ENCODE measurements at regions not wholly inside any gene's neighbourhood (a gene's known extent, or its start where the extent isn't known, plus 50 kb on each side); places are given as distances from the start of the nearest gene placed in this dataset.

DNA sequence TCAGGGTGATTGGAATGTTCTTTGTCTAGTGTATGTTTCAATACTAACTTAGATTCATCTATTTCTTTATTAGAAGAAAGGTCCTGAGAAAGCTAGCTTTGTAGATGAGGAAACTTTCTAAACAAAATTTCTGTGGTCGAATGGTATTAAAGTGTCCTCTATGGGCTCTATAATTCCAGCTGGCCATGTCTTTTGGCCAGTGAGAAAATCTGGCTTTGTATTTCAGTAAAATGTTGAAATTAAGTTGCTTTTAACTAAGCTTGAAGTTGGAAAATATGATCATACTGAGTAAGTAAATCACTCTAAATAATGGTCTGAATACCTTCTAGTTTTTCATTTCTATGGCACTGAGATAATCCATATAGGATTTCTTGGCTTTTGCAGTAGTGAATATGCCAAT is 148.8 kb downstream of the RDH14 start:
- no peak for ATAC-seq
- Mint-ChIP-seq H3K4me3 (no peak overlapping the region), H3K4me1 (no peaks in the 10 kb centered on the region), H3K36me3 (no peaks in the 10 kb centered on the region), H3K27me3 (peaks cover 2 to 21% (median 13%) of the 10 kb centered on the region in 5 donors), H3K9me3 (no peaks in the 10 kb centered on the region), H3K27ac (no peak overlapping the region)
- Histone ChIP-seq H3K36me3 (ENCODE audit: control insufficient read depth in 2 of 3, insufficient read depth in 3 of 3, low read length in 3 of 3) (no peaks in the 10 kb centered on the region), H3K9me3 (ENCODE audit: control insufficient read depth in 2 of 3, low read length in 3 of 3) (no peaks in the 10 kb centered on the region), H3K4me1 (ENCODE audit: control insufficient read depth in 2 of 2, insufficient read depth in 2 of 2, low read length in 2 of 2) (no peaks in the 10 kb centered on the region), H3K27me3 (ENCODE audit: control insufficient read depth in 2 of 2, insufficient read depth in 2 of 2, low read length in 2 of 2) (no peaks in the 10 kb centered on the region), H3K4me3 (ENCODE audit: low read length) (no peak overlapping the region), H3K27ac (ENCODE audit: low read depth, low read length) (no peak overlapping the region)
- DNase-seq: no peak
- ChIA-PET CTCF (no interaction called here), POLR2A (no interaction called here)
- intact Hi-C loops (cut with micrococcal nuclease): no loop called here

DNA sequence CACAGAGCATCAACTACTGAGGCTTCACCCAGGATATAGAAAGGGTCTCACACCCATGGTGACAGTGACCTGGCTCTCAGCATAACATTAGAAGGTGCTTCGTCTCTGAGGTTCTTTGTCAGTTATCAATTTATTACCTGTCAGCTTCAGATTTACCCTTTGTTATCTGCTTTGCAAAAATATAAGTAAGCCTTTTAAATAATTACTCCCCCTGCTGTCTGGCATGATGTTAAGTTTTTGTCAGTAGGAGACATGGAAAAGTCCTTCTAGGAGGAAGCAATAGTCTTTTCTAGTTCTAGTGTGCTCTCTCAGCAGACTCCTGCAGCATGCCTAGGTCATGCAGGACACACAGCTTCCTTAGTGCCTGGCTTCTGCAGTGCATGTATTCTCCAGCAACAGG is 149.9 kb downstream of the RDH14 start:
- H3K27me3 ChIP-seq (ENCODE audit: control insufficient read depth in 2 of 2, insufficient read depth in 2 of 2, low read length in 2 of 2): no peaks in the 10 kb centered on the region
- H3K4me3 ChIP-seq (ENCODE audit: low read length): no peak overlapping the region
- Mint-ChIP-seq H3K4me3 (no peak overlapping the region), H3K9me3 (peaks cover 0 to 2% (median 0%) of the 10 kb centered on the region in 11 donors), H3K27ac (no peak overlapping the region), H3K4me1 (no peaks in the 10 kb centered on the region), H3K27me3 (peaks cover 2 to 28% (median 20%) of the 10 kb centered on the region in 5 donors), H3K36me3 (no peaks in the 10 kb centered on the region)
- POLR2A ChIA-PET: no interaction called here
- H3K36me3 ChIP-seq (ENCODE audit: control insufficient read depth in 2 of 3, insufficient read depth in 3 of 3, low read length in 3 of 3): no peaks in the 10 kb centered on the region
- no peak for DNase-seq
- no peak overlapping the region for H3K27ac ChIP-seq (ENCODE audit: low read depth, low read length)
- no peaks in the 10 kb centered on the region for H3K9me3 ChIP-seq (ENCODE audit: control insufficient read depth in 2 of 3, low read length in 3 of 3)
- H3K4me1 ChIP-seq (ENCODE audit: control insufficient read depth in 2 of 2, insufficient read depth in 2 of 2, low read length in 2 of 2): no peaks in the 10 kb centered on the region
- CTCF ChIA-PET: no interaction called here
- ATAC-seq: no peak
- intact Hi-C loops (cut with micrococcal nuclease): no loop called here

- CTCF ChIA-PET: no interaction called here
- peaks cover 2 to 30% (median 22%) of the 10 kb centered on the region in 5 donors for H3K27me3 Mint-ChIP-seq
Measured at GRCh38 chr2:18408638-18409037, 151.8 kb downstream of the RDH14 start.

GRCh38 chr2:18406219-18406618 is 154.2 kb downstream of the RDH14 start:
- POLR2A ChIA-PET: no interaction called here
- H3K36me3 ChIP-seq (ENCODE audit: control insufficient read depth in 2 of 3, insufficient read depth in 3 of 3, low read length in 3 of 3): no peaks in the 10 kb centered on the region
- CTCF ChIA-PET: no interaction called here
- Mint-ChIP-seq H3K36me3 (no peaks in the 10 kb centered on the region), H3K4me3 (no peak overlapping the region), H3K4me1 (no peaks in the 10 kb centered on the region), H3K27ac (no peak overlapping the region), H3K9me3 (peaks cover 0 to 2% (median 0%) of the 10 kb centered on the region in 11 donors), H3K27me3 (peaks cover 2 to 36% (median 24%) of the 10 kb centered on the region in 5 donors)
- DNase-seq (no peak), ATAC-seq (no peak)
- intact Hi-C loops (cut with micrococcal nuclease): no loop called here
- H3K27me3 ChIP-seq (ENCODE audit: control insufficient read depth in 2 of 2, insufficient read depth in 2 of 2, low read length in 2 of 2): no peaks in the 10 kb centered on the region
- H3K4me1 ChIP-seq (ENCODE audit: control insufficient read depth in 2 of 2, insufficient read depth in 2 of 2, low read length in 2 of 2): no peaks in the 10 kb centered on the region
- no peaks in the 10 kb centered on the region for H3K9me3 ChIP-seq (ENCODE audit: control insufficient read depth in 2 of 3, low read length in 3 of 3)
- H3K4me3 ChIP-seq (ENCODE audit: low read length): no peak overlapping the region
- H3K27ac ChIP-seq (ENCODE audit: low read depth, low read length): no peak overlapping the region

More at GRCh38 chr2:18408638-18409037, 151.8 kb downstream of the RDH14 start:
- no peak for ATAC-seq
- H3K4me3 ChIP-seq (ENCODE audit: low read length): no peak overlapping the region
- no peak overlapping the region for H3K4me3 Mint-ChIP-seq
- H3K9me3 ChIP-seq (ENCODE audit: control insufficient read depth in 2 of 3, low read length in 3 of 3): no peaks in the 10 kb centered on the region
- H3K36me3 Mint-ChIP-seq: no peaks in the 10 kb centered on the region
- POLR2A ChIA-PET: no interaction called here
- H3K4me1 Mint-ChIP-seq: no peaks in the 10 kb centered on the region
- no peak overlapping the region for H3K27ac Mint-ChIP-seq
- intact Hi-C loops (cut with micrococcal nuclease): no loop called here
- H3K9me3 Mint-ChIP-seq: peaks cover 0 to 2% (median 0%) of the 10 kb centered on the region in 11 donors
- H3K27ac ChIP-seq (ENCODE audit: low read depth, low read length): no peak overlapping the region
- no peak for DNase-seq
- no peaks in the 10 kb centered on the region for H3K27me3 ChIP-seq (ENCODE audit: control insufficient read depth in 2 of 2, insufficient read depth in 2 of 2, low read length in 2 of 2)
- no peaks in the 10 kb centered on the region for H3K4me1 ChIP-seq (ENCODE audit: control insufficient read depth in 2 of 2, insufficient read depth in 2 of 2, low read length in 2 of 2)
- no peaks in the 10 kb centered on the region for H3K36me3 ChIP-seq (ENCODE audit: control insufficient read depth in 2 of 3, insufficient read depth in 3 of 3, low read length in 3 of 3)

- Mint-ChIP-seq H3K4me1 (no peaks in the 10 kb centered on the region), H3K36me3 (no peaks in the 10 kb centered on the region), H3K9me3 (peaks cover 0 to 2% (median 0%) of the 10 kb centered on the region in 11 donors), H3K4me3 (no peak overlapping the region), H3K27me3 (peaks cover 2 to 25% (median 18%) of the 10 kb centered on the region in 5 donors), H3K27ac (no peak overlapping the region)
- Histone ChIP-seq H3K4me1 (ENCODE audit: control insufficient read depth in 2 of 2, insufficient read depth in 2 of 2, low read length in 2 of 2) (no peaks in the 10 kb centered on the region), H3K27me3 (ENCODE audit: control insufficient read depth in 2 of 2, insufficient read depth in 2 of 2, low read length in 2 of 2) (no peaks in the 10 kb centered on the region), H3K9me3 (ENCODE audit: control insufficient read depth in 2 of 3, low read length in 3 of 3) (no peaks in the 10 kb centered on the region), H3K36me3 (ENCODE audit: control insufficient read depth in 2 of 3, insufficient read depth in 3 of 3, low read length in 3 of 3) (no peaks in the 10 kb centered on the region), H3K4me3 (ENCODE audit: low read length) (no peak overlapping the region), H3K27ac (ENCODE audit: low read depth, low read length) (no peak overlapping the region)
- intact Hi-C loops (cut with micrococcal nuclease): no loop called here
- CTCF ChIA-PET: no interaction called here
- ATAC-seq: no peak
- POLR2A ChIA-PET: no interaction called here
- DNase-seq: no peak
Measured at GRCh38 chr2:18404708-18405107, 155.7 kb downstream of the RDH14 start.

GRCh38 chr2:18403921-18404522 is 156.4 kb downstream of the RDH14 start:
- Histone ChIP-seq H3K27me3 (ENCODE audit: control insufficient read depth in 2 of 2, insufficient read depth in 2 of 2, low read length in 2 of 2) (no peaks in the 10 kb centered on the region), H3K36me3 (ENCODE audit: control insufficient read depth in 2 of 3, insufficient read depth in 3 of 3, low read length in 3 of 3) (no peaks in the 10 kb centered on the region), H3K4me3 (ENCODE audit: low read length) (no peak overlapping the region), H3K4me1 (ENCODE audit: control insufficient read depth in 2 of 2, insufficient read depth in 2 of 2, low read length in 2 of 2) (no peaks in the 10 kb centered on the region), H3K27ac (ENCODE audit: low read depth, low read length) (no peak overlapping the region), H3K9me3 (ENCODE audit: control insufficient read depth in 2 of 3, low read length in 3 of 3) (no peaks in the 10 kb centered on the region)
- POLR2A ChIA-PET: no interaction called here
- no peak for DNase-seq
- H3K9me3 Mint-ChIP-seq: peaks cover 0 to 2% (median 0%) of the 10 kb centered on the region in 11 donors
- ATAC-seq: no peak
- no peaks in the 10 kb centered on the region for H3K36me3 Mint-ChIP-seq
- no peak overlapping the region for H3K27ac Mint-ChIP-seq
- H3K4me1 Mint-ChIP-seq: no peaks in the 10 kb centered on the region
- peaks cover 2 to 25% (median 18%) of the 10 kb centered on the region in 5 donors for H3K27me3 Mint-ChIP-seq
- no peak overlapping the region for H3K4me3 Mint-ChIP-seq
- CTCF ChIA-PET: no interaction called here
- intact Hi-C loops (cut with micrococcal nuclease): no loop called here

GRCh38 chr2:18402831-18403230 is 157.6 kb downstream of the RDH14 start:
- Histone ChIP-seq H3K4me3 (ENCODE audit: low read length) (no peak overlapping the region), H3K4me1 (ENCODE audit: control insufficient read depth in 2 of 2, insufficient read depth in 2 of 2, low read length in 2 of 2) (no peaks in the 10 kb centered on the region), H3K9me3 (ENCODE audit: control insufficient read depth in 2 of 3, low read length in 3 of 3) (no peaks in the 10 kb centered on the region), H3K27me3 (ENCODE audit: control insufficient read depth in 2 of 2, insufficient read depth in 2 of 2, low read length in 2 of 2) (no peaks in the 10 kb centered on the region), H3K27ac (ENCODE audit: low read depth, low read length) (no peak overlapping the region), H3K36me3 (ENCODE audit: control insufficient read depth in 2 of 3, insufficient read depth in 3 of 3, low read length in 3 of 3) (no peaks in the 10 kb centered on the region)
- ChIA-PET POLR2A (no interaction called here), CTCF (no interaction called here)
- no peaks in the 10 kb centered on the region for H3K36me3 Mint-ChIP-seq
- peaks cover 0 to 25% (median 24%) of the 10 kb centered on the region in 5 donors for H3K27me3 Mint-ChIP-seq
- DNase-seq: no peak
- ATAC-seq: no peak
- no peak overlapping the region for H3K4me3 Mint-ChIP-seq
- H3K4me1 Mint-ChIP-seq: no peaks in the 10 kb centered on the region
- H3K27ac Mint-ChIP-seq: no peak overlapping the region
- H3K9me3 Mint-ChIP-seq: peaks cover 0 to 2% (median 0%) of the 10 kb centered on the region in 11 donors
- intact Hi-C loops (cut with micrococcal nuclease): no loop called here
